ENCODE measurements at regions not wholly inside any gene's neighbourhood (a gene's known extent, or its start where the extent isn't known, plus 50 kb on each side); places are given as distances from the start of the nearest gene placed in this dataset.

DNA sequence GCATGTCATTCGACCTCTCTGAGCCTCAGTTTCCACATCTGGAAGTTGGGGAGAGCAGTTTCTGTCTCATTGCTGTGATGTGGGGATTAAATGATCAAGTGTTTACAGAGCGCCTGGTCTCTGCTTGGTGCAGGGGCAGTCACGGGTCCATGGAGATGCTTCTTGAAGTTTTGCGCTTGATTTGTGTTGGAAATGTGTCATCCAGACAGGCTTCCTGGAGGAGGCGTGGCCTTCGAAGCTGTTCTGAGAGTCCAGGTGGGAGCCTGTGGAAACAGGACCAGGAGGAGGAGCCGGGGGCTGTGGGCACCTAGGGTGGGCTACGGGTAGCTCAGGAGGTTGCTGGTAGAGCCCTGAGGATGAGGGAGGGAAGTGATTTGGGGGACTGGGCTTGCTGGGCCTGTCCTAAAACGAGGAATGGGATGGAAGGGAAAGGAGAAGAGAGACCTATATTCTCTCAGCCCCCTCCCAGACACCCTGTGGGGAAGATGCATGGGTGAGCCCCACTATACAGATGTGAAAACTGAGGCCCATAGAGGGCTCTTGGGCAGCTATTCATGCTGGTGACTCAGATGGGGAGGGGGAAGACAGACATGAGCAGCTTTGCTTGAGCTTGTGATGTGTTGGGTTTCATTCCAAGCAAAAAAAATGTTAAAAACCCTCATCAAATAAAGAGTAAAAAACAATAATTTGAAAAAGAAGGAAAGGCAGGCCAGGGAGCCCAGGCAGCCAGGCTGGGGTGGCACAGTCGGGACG lies 107.2 kb upstream of the WNT4 start:
- H3K4me1 ChIP-seq (ENCODE audit: insufficient read depth) = peaks cover 10% of the 10 kb centered on the region; the same call in 1 of the 2 replicates
- no peak for TF ChIP-seq ETS1 (IDR thresholded peaks at IDR 0.05)
- no peak for TF ChIP-seq ZNF331 (CRISPR knock-in tag; IDR thresholded peaks at IDR 0.05; ENCODE audit: low read depth)
- TF ChIP-seq EZH2 (IDR thresholded peaks at IDR 0.05; ENCODE audit: low read depth, unreplicated experiment) = no peak
- no peak for TF ChIP-seq ZNF462 (CRISPR knock-in tag; IDR thresholded peaks at IDR 0.05)
- TF ChIP-seq CREB1 (CRISPR knock-in tag; IDR thresholded peaks at IDR 0.05; ENCODE audit: low read depth) = no peak
- TF ChIP-seq JUNB (IDR thresholded peaks at IDR 0.05; ENCODE audit: unreplicated experiment) = no peak
- no peak for TF ChIP-seq ZNF114 (CRISPR knock-in tag; IDR thresholded peaks at IDR 0.05)
- no peaks in the 10 kb centered on the region for H3F3A ChIP-seq (replicated peaks; ENCODE audit: low read depth)
- no peak overlapping the region for H3K27ac ChIP-seq (ENCODE audit: low read depth)
- H3K27ac Mint-ChIP-seq = no peak overlapping the region
- H3K4me2 ChIP-seq = no peak overlapping the region
- no peaks in the 10 kb centered on the region for H3K9me2 ChIP-seq (ENCODE audit: insufficient read depth)
- peaks cover 28% of the 10 kb centered on the region for H3K27me3 Mint-ChIP-seq (ENCODE audit: insufficient read depth, low read depth, poor library complexity)
- H3K4me1 Mint-ChIP-seq = peaks cover 55% of the 10 kb centered on the region
- H4K20me1 ChIP-seq (replicated peaks; ENCODE audit: insufficient read depth) = no peaks in the 10 kb centered on the region
- no peaks in the 10 kb centered on the region for H3K27me3 ChIP-seq (ENCODE audit: insufficient read depth)
- no peaks in the 10 kb centered on the region; the same call in 2 of the 3 replicates for H3K36me3 Mint-ChIP-seq (ENCODE audit: low read depth)
- no peak for ATAC-seq
- DNase-seq (ENCODE audit: low spot score) = no peak
- no peak overlapping the region; the same call in 2 of the 3 replicates for H3K4me3 Mint-ChIP-seq
- H3K79me2 ChIP-seq (replicated peaks; ENCODE audit: insufficient read depth) = no peaks in the 10 kb centered on the region
- no peaks in the 10 kb centered on the region for H3K36me3 ChIP-seq (ENCODE audit: insufficient read depth)
- no peaks in the 10 kb centered on the region for H3K9me3 Mint-ChIP-seq
- H2AFZ ChIP-seq = no peak overlapping the region
- no peak overlapping the region for H3K4me3 ChIP-seq
